ENCODE measurements at regions not wholly inside any gene's neighbourhood (a gene's known extent, or its start where the extent isn't known, plus 50 kb on each side); places are given as distances from the start of the nearest gene placed in this dataset.

DNA sequence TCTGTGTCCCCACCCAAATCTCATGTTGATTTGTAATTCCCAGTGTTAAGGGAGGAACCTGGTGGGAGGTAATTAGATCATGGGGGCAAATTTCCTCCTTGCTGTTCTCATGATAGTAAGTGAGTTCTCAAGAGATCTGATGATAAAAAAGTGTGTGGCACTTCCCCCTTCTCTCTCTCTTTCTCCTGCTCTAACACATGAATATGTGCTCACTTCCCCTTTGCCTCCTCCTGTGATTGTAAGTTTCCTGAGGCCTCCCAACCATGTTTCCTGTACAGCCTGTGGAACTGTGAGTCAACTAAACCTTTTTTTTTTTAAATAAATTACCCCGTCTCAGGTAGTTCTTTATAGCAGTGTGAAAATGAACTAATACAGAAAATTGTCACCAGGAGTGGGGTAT lies 380.0 kb downstream of the MEIS1 start:
- DNase-seq (no peak), ATAC-seq (ENCODE audit: low read depth) (no peak)
- H3K27me3 Mint-ChIP-seq: no peaks in the 10 kb centered on the region
- H3K4me1 Mint-ChIP-seq: no peaks in the 10 kb centered on the region
- ChIA-PET CTCF (no interaction called here), POLR2A (no interaction called here)
- no peak for TF ChIP-seq CTCF (IDR thresholded peaks at IDR 0.05)
- intact Hi-C loops (cut with micrococcal nuclease): no loop called here
- H3K36me3 Mint-ChIP-seq (ENCODE audit: low read depth): no peaks in the 10 kb centered on the region
- H3K9me3 Mint-ChIP-seq: peaks cover 6% of the 10 kb centered on the region
- H3K4me3 Mint-ChIP-seq: no peak overlapping the region
- no peak overlapping the region for H3K27ac Mint-ChIP-seq

DNA sequence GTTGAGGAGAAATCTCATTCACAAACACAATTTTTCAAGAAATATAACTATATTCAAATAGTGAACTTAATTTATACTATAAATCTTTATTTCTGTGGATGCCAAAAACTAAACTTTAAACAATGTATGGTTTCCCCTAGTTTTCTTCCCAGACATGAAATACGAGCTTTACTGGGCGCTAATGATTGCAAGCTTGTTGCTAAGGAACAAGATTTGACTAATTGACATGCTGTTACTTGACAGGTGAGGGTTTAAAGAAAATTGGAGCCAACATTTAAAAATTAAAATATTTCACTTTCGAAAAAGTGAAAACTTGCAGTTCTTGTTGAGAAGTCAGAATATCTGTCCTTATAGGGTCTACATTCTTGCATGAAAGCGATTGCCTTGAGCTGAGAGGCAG lies 381.0 kb downstream of the MEIS1 start:
- ChIA-PET CTCF (no interaction called here), POLR2A (no interaction called here)
- Mint-ChIP-seq H3K36me3 (ENCODE audit: low read depth) (no peaks in the 10 kb centered on the region), H3K27me3 (no peaks in the 10 kb centered on the region), H3K4me1 (no peaks in the 10 kb centered on the region), H3K4me3 (no peak overlapping the region), H3K9me3 (peaks cover 6% of the 10 kb centered on the region), H3K27ac (no peak overlapping the region)
- intact Hi-C loops (cut with micrococcal nuclease): no loop called here
- no peak for TF ChIP-seq CTCF (IDR thresholded peaks at IDR 0.05)
- DNase-seq: no peak
- ATAC-seq (ENCODE audit: low read depth): no peak

DNA sequence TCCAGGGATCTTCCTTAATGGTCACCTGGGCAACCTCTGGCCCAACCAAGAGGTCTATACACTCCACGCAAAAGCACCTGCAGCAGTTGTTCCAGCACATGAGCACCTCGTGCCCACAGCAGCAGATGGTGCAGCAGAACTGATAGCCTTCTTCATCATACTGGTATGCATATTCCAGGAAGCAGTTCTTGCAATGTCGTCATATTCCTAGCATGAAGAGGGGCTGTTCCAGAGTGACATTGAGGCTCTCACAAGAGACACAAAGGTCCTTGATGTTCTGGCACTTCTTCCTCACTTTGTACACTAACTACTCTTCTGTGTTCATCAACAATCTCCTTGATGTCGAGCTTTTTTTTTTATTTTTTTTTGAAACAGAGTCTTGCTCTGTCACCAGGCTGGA lies 386.2 kb downstream of the MEIS1 start:
- DNase-seq: no peak
- Mint-ChIP-seq H3K27me3 (no peaks in the 10 kb centered on the region), H3K9me3 (peaks cover 2% of the 10 kb centered on the region), H3K36me3 (ENCODE audit: low read depth) (no peaks in the 10 kb centered on the region), H3K4me1 (no peaks in the 10 kb centered on the region), H3K4me3 (no peak overlapping the region), H3K27ac (no peak overlapping the region)
- intact Hi-C loops (cut with micrococcal nuclease): no loop called here
- ATAC-seq (ENCODE audit: low read depth): no peak
- no peak for TF ChIP-seq CTCF (IDR thresholded peaks at IDR 0.05)
- ChIA-PET CTCF (no interaction called here), POLR2A (no interaction called here)

- H3K27ac Mint-ChIP-seq: no peak overlapping the region
- H3K4me3 Mint-ChIP-seq: no peak overlapping the region
- intact Hi-C loops (cut with micrococcal nuclease): no loop called here
- CTCF ChIA-PET: no interaction called here
- no peaks in the 10 kb centered on the region for H3K36me3 Mint-ChIP-seq (ENCODE audit: low read depth)
- no peak for TF ChIP-seq CTCF (IDR thresholded peaks at IDR 0.05)
- H3K9me3 Mint-ChIP-seq: peaks cover 2% of the 10 kb centered on the region
- H3K4me1 Mint-ChIP-seq: no peaks in the 10 kb centered on the region
- ATAC-seq (ENCODE audit: low read depth): no peak
- no peak for DNase-seq
- POLR2A ChIA-PET: no interaction called here
- H3K27me3 Mint-ChIP-seq: no peaks in the 10 kb centered on the region
These were observed 387.3 kb downstream of the MEIS1 start for GRCh38 chr2:66822186-66822585.

- H3K4me1 Mint-ChIP-seq: no peaks in the 10 kb centered on the region
- H3K36me3 Mint-ChIP-seq (ENCODE audit: low read depth): no peaks in the 10 kb centered on the region
- peaks cover 2% of the 10 kb centered on the region for H3K9me3 Mint-ChIP-seq
- no peaks in the 10 kb centered on the region for H3K27me3 Mint-ChIP-seq
- DNase-seq: no peak
- no peak overlapping the region for H3K27ac Mint-ChIP-seq
- H3K4me3 Mint-ChIP-seq: no peak overlapping the region
- intact Hi-C loops (cut with micrococcal nuclease): no loop called here
- ChIA-PET CTCF (no interaction called here), POLR2A (no interaction called here)
- ATAC-seq (ENCODE audit: low read depth): no peak
- TF ChIP-seq CTCF (IDR thresholded peaks at IDR 0.05): no peak
These were observed 390.0 kb downstream of the MEIS1 start for GRCh38 chr2:66824926-66825325.

Data from activated B cell treated with CpG ODN at 0.5 μM for 24 hours (primary cell).